NB4 (cell line): ENCODE measurements at regions not wholly inside any gene's neighbourhood (a gene's known extent, or its start where the extent isn't known, plus 50 kb on each side); places are given as distances from the start of the nearest gene placed in this dataset.

Source experiments
- CTCF ChIP-seq: IDR thresholded peaks from one replicate; pipeline ENCODE4 v1.5.1; 2012; ENCODE audit warnings: low read depth, low read length
- MAX ChIP-seq: IDR thresholded peaks from 2 replicates; pipeline ENCODE4 v1.6.1; 2011; ENCODE audit warnings: low read depth, low read length
- MYC ChIP-seq: IDR thresholded peaks from 2 replicates; pipeline ENCODE4 v1.6.1; 2011; ENCODE audit warnings: low read depth, low read length
- POLR2A ChIP-seq: IDR thresholded peaks from 2 replicates; pipeline ENCODE4 v1.6.1; 2011; ENCODE audit warnings: mild to moderate bottlenecking; ENCODE audit not compliant: insufficient read length; ENCODE audit errors: extremely low read depth

GRCh38 chr9:30982301-30982700, 1402.1 kb upstream of the ACO1 start:
- TF ChIP-seq CTCF (no peak), POLR2A (no peak), MAX (no peak), MYC (no peak)
